Hepatocyte (in vitro differentiated cells): ENCODE measurements at regions not wholly inside any gene's neighbourhood (a gene's known extent, or its start where the extent isn't known, plus 50 kb on each side); places are given as distances from the start of the nearest gene placed in this dataset.

Source experiments
- DNase-seq: peaks from one replicate; pipeline ENCODE4 v3.0.0-alpha.2; 2016; ENCODE audit warnings: low spot score
- H2AFZ ChIP-seq: fragments of 200-600 bp; sonication (generic); 2 replicates; pipeline ENCODE4 v1.6.0; 2016; ENCODE audit warnings: antibody characterized with exemption, mild to moderate bottlenecking
- H3K27ac ChIP-seq: fragments of 200-600 bp; sonication (generic); 2 replicates; pipeline ENCODE4 v1.5.1; 2016; ENCODE audit warnings: mild to moderate bottlenecking
- H3K27me3 ChIP-seq: fragments of 200-600 bp; sonication (generic); 2 replicates; pipeline ENCODE4 v1.6.1; 2016
- H3K36me3 ChIP-seq: fragments of 200-600 bp; sonication (generic); replicated peaks from 2 replicates; pipeline ENCODE4 v1.5.1; 2016; ENCODE audit warnings: low read depth; ENCODE audit not compliant: insufficient read depth
- H3K4me1 ChIP-seq: fragments of 200-600 bp; sonication (generic); 2 replicates; pipeline ENCODE4 v1.5.1; 2016; ENCODE audit warnings: mild to moderate bottlenecking, moderate library complexity; ENCODE audit not compliant: insufficient read depth
- H3K4me2 ChIP-seq: fragments of 200-600 bp; sonication (generic); 2 replicates; pipeline ENCODE4 v1.6.0; 2016
- H3K4me3 ChIP-seq: fragments of 200-600 bp; sonication (generic); 2 replicates; pipeline ENCODE4 v1.5.1; 2016; ENCODE audit warnings: mild to moderate bottlenecking
- H3K79me2 ChIP-seq: fragments of 200-600 bp; sonication (generic); 2 replicates; pipeline ENCODE4 v1.6.0; 2017; ENCODE audit warnings: mild to moderate bottlenecking
- H3K9me2 ChIP-seq: fragments of 200-600 bp; sonication (generic); replicated peaks from 2 replicates; pipeline ENCODE4 v1.6.0; 2017; ENCODE audit warnings: mild to moderate bottlenecking; ENCODE audit not compliant: insufficient read depth
- H3K9me3 ChIP-seq: fragments of 200-600 bp; sonication (generic); 2 replicates; pipeline ENCODE4 v1.5.1; 2016; ENCODE audit warnings: low read depth, mild to moderate bottlenecking
- H4K20me1 ChIP-seq: fragments of 200-600 bp; sonication (generic); 2 replicates; pipeline ENCODE4 v1.6.0; 2016; ENCODE audit warnings: mild to moderate bottlenecking; ENCODE audit not compliant: insufficient read depth, poor library complexity, severe bottlenecking
- EZH2 ChIP-seq: fragments of 200-600 bp; sonication (generic); IDR thresholded peaks from 2 replicates; pipeline ENCODE4 v1.6.1; 2016; ENCODE audit warnings: antibody characterized with exemption, mild to moderate bottlenecking, borderline replicate concordance
- EZH2phosphoT487 ChIP-seq: fragments of 200-600 bp; sonication (generic); IDR thresholded peaks from one replicate; pipeline ENCODE4 v1.6.1; 2018; ENCODE audit warnings: antibody characterized with exemption, mild to moderate bottlenecking, low read depth, moderate library complexity; ENCODE audit not compliant: unreplicated experiment, severe bottlenecking
- WGBS: methylation state at CpG from one replicate; pipeline ENCODE4 v1.1.6; 2016; ENCODE audit warnings: low lambda C conversion rate; ENCODE audit errors: missing lambda C conversion rate; 5-methylcytosine and 5-hydroxymethylcytosine counted together
- TF ChIP-seq, protein P1 (sequence below): fragments of 200-600 bp; sonication (generic); IDR thresholded peaks from 2 replicates; pipeline ENCODE4 v1.5.1; 2016; ENCODE audit warnings: antibody characterized with exemption, mild to moderate bottlenecking; ENCODE audit not compliant: poor library complexity

DNA sequence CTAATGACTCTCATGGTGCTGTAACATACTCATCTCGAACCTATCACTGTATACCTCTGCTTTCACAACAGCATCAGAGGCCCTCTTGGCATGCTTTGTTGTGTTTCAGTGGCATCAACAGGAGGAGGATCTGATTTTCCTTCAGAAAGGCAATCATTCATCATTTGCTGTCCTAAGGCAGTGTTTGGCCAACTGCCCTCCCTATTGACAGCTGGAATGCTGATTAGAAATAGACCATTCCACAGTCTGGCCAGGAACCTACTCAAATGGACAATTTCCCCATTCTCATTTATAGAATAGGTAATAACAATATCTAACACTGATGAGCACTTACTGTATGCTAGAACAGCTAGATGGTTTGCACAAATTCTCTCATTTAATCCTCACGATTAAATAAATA, 310.6 kb upstream of the PTBP2 start:
- Histone ChIP-seq H2AFZ (no peak overlapping the region), H3K4me1 (no peaks in the 10 kb centered on the region), H3K36me3 (no peaks in the 10 kb centered on the region), H3K27me3 (no peaks in the 10 kb centered on the region), H3K4me3 (no peak overlapping the region), H3K4me2 (no peak overlapping the region), H3K27ac (no peak overlapping the region), H3K9me2 (no peaks in the 10 kb centered on the region), H4K20me1 (no peaks in the 10 kb centered on the region), H3K9me3 (no peaks in the 10 kb centered on the region), H3K79me2 (no peaks in the 10 kb centered on the region)
- no peak for DNase-seq
- 47% methylated on average over 2 of the region's 2 CpGs for WGBS
- TF ChIP-seq, protein P1, sequence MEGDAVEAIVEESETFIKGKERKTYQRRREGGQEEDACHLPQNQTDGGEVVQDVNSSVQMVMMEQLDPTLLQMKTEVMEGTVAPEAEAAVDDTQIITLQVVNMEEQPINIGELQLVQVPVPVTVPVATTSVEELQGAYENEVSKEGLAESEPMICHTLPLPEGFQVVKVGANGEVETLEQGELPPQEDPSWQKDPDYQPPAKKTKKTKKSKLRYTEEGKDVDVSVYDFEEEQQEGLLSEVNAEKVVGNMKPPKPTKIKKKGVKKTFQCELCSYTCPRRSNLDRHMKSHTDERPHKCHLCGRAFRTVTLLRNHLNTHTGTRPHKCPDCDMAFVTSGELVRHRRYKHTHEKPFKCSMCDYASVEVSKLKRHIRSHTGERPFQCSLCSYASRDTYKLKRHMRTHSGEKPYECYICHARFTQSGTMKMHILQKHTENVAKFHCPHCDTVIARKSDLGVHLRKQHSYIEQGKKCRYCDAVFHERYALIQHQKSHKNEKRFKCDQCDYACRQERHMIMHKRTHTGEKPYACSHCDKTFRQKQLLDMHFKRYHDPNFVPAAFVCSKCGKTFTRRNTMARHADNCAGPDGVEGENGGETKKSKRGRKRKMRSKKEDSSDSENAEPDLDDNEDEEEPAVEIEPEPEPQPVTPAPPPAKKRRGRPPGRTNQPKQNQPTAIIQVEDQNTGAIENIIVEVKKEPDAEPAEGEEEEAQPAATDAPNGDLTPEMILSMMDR, result no peak
- no peak for TF ChIP-seq EZH2phosphoT487
- no peak for TF ChIP-seq EZH2

DNA sequence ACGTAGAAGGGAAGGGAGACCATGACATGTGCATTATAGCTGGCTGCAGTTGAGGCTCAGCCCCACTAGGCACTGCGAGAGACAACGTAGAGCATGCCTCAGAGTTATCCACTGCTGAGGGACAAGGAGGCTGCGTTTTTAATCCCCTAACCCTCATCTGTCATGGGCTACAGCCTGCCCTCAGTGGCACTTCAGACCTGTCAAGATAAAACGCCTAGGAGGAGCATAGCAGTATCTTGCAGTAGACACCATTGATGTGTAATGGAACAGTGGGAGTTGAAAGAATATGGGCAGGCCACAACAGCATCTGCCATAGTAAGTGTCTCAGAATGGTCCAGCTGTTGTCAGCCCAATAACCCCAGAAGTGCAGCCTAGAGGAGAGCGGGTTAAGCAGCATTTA, 307.0 kb upstream of the PTBP2 start:
- Histone ChIP-seq H3K27ac (no peak overlapping the region), H3K4me3 (no peak overlapping the region), H3K79me2 (no peaks in the 10 kb centered on the region), H2AFZ (no peak overlapping the region), H3K36me3 (no peaks in the 10 kb centered on the region), H3K9me3 (no peaks in the 10 kb centered on the region), H3K27me3 (no peaks in the 10 kb centered on the region), H3K4me2 (no peak overlapping the region), H3K9me2 (no peaks in the 10 kb centered on the region), H4K20me1 (no peaks in the 10 kb centered on the region), H3K4me1 (no peaks in the 10 kb centered on the region)
- 67% methylated on average over 6 of the region's 6 CpGs for WGBS
- TF ChIP-seq EZH2phosphoT487, result no peak
- TF ChIP-seq, protein P1, result no peak
- no peak for TF ChIP-seq EZH2
- no peak for DNase-seq

DNA sequence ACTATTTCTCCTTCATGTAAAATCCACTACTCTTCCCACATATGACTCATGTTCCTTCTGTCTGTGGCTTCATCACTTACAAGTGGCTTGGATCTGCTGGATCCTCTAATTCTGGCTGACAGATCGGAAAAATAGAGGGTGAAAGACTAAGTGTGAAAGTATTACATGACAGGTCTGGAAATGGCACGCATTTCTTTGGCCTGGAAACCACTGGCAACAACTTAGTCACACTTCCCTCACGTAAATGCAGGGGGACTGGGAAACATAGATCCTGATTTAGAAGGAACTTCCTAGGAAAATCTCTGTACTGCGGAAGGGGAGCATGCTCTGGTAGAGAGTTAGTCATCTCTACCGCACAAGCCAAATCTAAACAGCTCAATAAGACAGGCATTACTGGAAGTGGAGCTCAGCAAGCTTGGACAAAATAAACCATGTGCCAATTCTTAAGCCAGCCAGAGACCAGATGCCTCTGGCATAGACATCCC, 305.4 kb upstream of the PTBP2 start:
- peak overlapping the region; percentile 44 for H3K27ac ChIP-seq

More for the DNA sequence above, 305.4 kb upstream of the PTBP2 start:
- Histone ChIP-seq H3K4me2 (no peak overlapping the region), H2AFZ (no peak overlapping the region), H3K9me2 (no peaks in the 10 kb centered on the region), H3K36me3 (no peaks in the 10 kb centered on the region), H3K4me3 (no peak overlapping the region), H3K27me3 (no peaks in the 10 kb centered on the region), H3K79me2 (no peaks in the 10 kb centered on the region), H3K9me3 (no peaks in the 10 kb centered on the region), H3K4me1 (no peaks in the 10 kb centered on the region), H4K20me1 (no peaks in the 10 kb centered on the region)
- DNase-seq, result peak; percentile 55
- no peak for TF ChIP-seq EZH2phosphoT487
- no peak for TF ChIP-seq EZH2
- TF ChIP-seq, protein P1, result no peak
- 68% methylated on average over 5 of the region's 5 CpGs for WGBS
